Femur (tissue), 1 donor: ENCODE measurements at regions not wholly inside any gene's neighbourhood (a gene's known extent, or its start where the extent isn't known, plus 50 kb on each side); places are given as distances from the start of the nearest gene placed in this dataset.

ENCODE experiments used
- DNase-seq: peaks from one replicate; pipeline ENCODE4 v3.0.0-alpha.2; 2017

DNA sequence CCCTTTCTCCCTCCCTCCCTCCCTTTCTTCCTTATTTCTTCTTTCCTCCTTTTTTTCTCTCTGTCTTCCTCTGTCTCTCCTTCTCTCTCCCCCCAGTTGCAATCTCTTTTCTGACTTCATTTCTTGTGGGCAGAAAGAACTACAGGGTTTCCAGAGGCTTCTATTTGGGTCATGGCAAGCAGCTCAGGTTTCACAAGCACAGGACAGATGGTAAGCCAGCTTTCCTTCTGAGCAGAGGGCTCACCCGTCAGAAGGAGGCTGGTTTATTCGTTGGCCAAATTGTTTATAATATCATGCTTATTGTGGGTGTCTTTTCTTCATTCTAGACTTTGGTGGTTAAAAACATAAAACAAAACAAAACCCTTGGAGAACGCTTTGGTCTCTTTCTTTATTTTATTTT lies 58.9 kb upstream of the CLMP start:
- DNase-seq = no peak

DNA sequence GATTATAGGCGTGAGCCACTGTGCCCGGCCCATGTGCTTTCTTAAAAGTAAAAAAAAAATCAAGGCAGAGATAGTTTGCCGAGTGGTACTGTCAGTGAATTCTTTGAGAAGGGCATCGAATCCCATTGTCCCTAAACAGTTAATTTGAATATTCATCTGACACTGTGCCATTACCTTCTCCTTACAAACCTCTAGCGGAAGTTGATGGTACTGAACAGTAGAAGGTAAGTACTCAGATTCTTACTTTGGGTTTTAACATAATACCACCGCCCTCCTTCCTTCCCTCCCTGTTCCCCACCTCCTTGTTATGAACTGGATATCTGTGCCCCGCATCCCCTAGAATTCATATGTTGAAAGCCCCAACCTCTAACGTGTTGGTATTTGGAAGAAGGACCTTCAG lies 58.2 kb upstream of the CLMP start:
- DNase-seq = no peak

DNA sequence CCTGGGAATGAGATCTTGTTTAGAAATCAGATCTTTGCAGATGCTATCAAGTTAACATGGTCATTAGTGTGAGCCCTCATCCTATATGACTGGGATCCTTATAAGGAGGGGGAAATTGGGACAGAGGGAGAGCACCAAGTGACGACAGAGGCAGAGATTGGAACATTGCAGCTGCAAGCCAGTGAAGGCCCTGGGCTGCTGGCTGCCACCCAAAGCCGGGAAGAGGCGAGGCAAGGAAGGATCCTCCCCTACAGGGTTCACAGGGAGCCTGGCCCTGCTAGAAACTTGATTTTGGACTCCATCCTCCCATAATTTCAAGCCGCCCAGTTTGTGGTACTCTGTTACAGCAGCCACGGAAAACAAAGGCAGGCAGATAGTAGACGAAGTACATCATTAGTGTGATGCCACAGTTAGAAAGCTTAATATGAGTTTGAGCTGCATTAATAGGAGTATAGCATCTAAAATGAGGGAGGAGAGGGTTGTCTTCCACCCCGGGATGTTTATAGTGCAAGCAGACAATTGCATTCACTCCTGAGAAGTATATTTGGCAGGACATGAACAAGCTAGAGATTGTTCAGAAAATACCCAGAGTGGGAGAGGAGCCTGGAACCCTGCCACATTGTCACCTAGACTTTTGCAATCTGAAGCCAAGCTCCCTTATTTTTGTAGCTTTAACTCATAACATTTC lies 56.8 kb upstream of the CLMP start:
- peak; percentile 70 for DNase-seq

DNA sequence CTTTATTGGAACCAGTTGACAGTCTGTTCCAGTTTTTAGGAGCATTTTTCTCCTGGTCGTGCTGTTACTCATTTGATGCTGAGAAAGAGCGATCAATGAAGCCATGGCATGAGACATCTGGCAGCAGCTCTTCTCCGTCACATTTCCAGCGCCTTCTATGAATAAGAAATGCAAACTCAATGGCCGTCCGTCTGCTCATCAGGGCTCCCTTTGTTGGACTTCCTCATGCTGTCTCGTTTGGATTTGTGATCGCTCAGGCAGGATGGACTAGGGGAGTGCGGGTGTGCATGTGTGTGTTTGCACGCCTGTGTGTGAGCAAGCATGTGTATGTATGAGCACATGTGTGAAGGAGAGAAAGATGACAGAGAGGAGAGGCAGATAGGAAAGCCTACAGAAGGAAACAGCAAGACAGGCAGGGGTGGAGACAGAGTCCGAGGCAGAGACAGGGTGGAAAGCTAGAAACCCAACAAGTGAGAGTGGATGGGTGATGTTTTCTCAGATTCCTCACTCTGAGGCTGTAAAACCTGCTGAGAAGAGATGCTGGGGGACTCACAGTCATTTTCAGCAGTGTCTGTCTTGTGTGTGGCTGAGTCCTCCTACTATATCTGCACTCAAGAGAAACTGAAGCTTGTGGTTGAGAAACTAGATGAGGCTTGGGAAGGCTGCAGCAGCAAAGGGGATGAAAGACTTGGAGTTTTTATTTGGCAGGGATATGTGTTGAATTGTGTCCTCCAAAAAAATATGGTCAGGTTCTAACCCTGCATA lies 56.0 kb upstream of the CLMP start:
- DNase-seq = no peak

DNA sequence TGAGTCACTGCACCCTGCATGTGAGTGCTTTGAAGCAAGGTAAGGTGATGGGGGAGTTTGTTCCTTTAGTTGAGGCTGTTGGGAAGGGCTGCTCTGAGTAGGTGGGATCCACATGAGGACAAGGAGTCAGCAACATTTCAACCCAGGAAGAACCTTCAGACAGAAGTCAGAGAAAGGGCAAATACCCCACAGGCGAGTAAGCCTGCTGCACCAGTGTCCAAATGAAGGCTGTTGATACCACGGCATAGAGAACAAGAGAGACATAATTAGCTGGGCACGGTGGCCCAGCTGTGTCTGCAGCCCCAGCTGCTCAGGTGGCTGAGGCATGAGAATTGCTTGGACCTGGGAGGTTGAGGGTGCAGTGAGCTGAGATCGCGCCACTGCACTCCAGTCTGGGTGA lies 54.3 kb upstream of the CLMP start:
- no peak for DNase-seq

DNA sequence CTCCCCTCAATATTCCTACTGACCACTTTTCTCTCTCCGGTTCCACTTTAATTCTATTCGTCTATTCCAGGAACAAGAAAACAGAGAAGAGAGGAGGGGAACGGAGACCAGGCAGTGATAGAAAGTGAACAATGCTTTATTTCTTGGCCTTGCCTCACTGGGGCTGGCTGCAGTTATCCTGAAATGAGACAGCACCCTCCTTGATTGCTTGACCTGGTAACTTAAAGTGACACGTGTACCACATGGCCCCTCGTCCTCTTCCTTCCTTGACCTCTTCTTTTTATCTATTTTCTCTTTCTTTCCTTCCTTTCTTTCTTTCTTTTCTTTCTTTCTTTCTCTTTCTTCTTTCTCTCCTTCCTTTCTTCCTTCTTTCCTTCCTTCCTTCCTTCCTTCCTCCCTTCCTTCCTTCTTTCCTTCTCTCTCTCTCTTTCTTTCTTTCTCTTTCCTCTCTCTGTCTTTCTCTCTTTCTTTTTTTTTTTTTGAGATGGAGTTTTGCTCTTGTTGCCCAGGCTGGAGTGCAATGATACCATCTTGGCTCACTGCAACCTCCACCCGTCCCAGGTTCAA lies 52.8 kb upstream of the CLMP start:
- DNase-seq = no peak

DNA sequence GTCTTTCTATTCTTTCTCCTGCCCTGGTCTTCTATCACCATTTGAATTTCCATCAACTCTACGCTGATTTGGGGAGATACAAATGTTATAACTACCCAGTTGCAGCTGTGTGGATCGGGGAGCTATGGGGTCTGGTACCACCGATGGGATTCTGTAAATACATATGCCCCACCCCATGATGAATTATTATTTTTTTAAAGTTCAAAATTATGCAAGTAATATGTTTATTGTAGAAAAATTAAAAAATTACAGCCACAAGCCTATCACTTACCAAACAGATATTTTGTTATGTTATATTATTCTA lies 52.4 kb upstream of the CLMP start:
- DNase-seq = no peak

DNA sequence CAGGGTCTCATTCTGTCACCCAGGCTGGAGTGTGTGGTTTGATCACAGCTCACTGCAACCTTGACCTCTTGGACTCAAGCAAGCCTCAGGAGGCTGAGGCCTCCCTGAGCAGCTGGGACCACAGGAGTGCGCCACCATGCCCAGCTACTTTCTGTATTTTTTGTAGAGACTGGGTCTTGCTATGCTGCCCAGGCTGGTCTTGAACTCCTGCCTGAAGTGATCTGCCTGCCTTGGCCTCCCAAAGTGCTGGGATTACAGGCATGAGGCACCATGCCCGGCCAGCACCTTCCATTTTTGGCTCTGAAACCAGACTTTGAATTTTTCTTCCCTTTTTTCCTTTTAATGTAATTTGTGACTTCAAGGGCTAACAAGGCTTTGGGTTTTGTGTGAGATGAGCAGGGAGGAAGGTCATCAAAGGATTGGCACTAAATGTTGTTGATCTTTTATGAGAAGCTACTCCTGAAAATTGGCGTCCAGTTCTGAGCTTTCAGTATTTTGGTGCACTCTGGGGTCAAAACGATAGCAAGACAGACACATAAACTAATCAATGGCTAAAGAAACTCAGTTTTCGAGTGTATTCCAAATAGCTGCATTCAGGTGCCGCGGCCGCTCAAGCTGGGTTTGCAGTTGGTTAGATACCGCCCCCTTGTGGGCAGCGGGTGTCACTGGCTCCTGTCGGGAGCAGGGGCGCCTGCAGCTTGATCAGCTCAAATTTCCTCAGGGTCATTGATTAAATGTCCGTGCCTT lies 51.9 kb upstream of the CLMP start:
- DNase-seq = peak; percentile 91

DNA sequence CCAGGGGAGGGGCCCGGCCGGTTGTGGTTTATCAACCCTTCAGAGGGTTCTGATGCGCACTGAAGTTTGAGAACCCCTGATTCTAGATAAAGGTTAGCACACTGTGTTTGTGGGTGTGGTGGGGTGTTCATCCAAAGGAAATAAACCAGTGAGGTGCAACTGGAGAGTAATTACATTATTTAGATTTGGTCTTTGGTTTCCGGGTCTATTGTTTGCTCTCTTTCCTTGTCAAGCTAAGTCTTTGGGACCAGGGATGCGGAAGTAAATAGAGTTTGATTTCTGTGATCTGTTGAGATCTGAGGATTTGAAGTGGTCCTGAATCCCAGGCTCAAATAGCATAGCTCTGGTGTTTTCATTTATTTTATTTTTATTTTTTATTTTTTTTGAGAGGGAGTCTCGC lies 50.5 kb upstream of the CLMP start:
- DNase-seq = no peak
